Upper lobe of left lung (tissue), 6 donors: ENCODE measurements at regions not wholly inside any gene's neighbourhood (a gene's known extent, or its start where the extent isn't known, plus 50 kb on each side); places are given as distances from the start of the nearest gene placed in this dataset.

ENCODE experiments used
- ATAC-seq, 2 donors: fragments of 200-7000 bp; cut with Tn5 transposase; one replicate each; pipeline ENCODE4 v1.9.1; 2022; ENCODE audit warnings: mild to moderate bottlenecking in 2 of 2, moderate library complexity in 2 of 2; ENCODE audit not compliant: low FRiP score in 2 of 2
- DNase-seq, 2 donors: peaks; one replicate each; pipeline ENCODE4 v3.0.0-alpha.2; 2019 to 2020
- H3K27ac ChIP-seq, 4 donors: fragments of 200-600 bp; sonication (generic); one replicate each; pipeline ENCODE4 v1.5.1; 2016 to 2019
- H3K27me3 ChIP-seq, 4 donors: fragments of 200-600 bp; sonication (generic); one replicate each; pipeline ENCODE4 v1.5.1; 2017 to 2019
- H3K36me3 ChIP-seq, 4 donors: fragments of 200-600 bp; sonication (generic); one replicate each; pipeline ENCODE4 v1.5.1; 2016 to 2019
- H3K4me1 ChIP-seq, 4 donors: fragments of 200-600 bp; sonication (generic); one replicate each; pipeline ENCODE4 v1.5.1; 2018 to 2019
- H3K4me3 ChIP-seq, 4 donors: fragments of 200-600 bp; sonication (generic); one replicate each; pipeline ENCODE4 v1.5.1; 2017 to 2019; ENCODE audit warnings: mild to moderate bottlenecking in 2 of 4, moderate library complexity in 1 of 4
- H3K9me3 ChIP-seq, 4 donors: fragments of 200-600 bp; sonication (generic); one replicate each; pipeline ENCODE4 v1.5.1; 2018 to 2019
- CTCF ChIP-seq, 6 experiments: fragments of 450-650 bp in 4 of 6; fragments of 200-600 bp in 2 of 6; sonication (generic) in 2 of 6; IDR thresholded peaks; one replicate each; pipeline ENCODE4 v1.5.1; 2016 to 2019; ENCODE audit warnings: antibody characterized with exemption in 6 of 6
- EP300 ChIP-seq, 4 donors: sonication (generic); formaldehyde crosslinking; IDR thresholded peaks; one replicate each; pipeline ENCODE4 v1.5.1; 2017; ENCODE audit warnings: antibody characterized with exemption in 4 of 4, control low read depth in 2 of 4
- POLR2A ChIP-seq, 4 donors: fragments of 450-650 bp; IDR thresholded peaks; one replicate each; pipeline ENCODE4 v1.5.1; 2016 to 2017; ENCODE audit warnings: antibody characterized with exemption in 4 of 4, mild to moderate bottlenecking in 2 of 4
- POLR2AphosphoS5 ChIP-seq, 2 donors: sonication (generic); formaldehyde crosslinking; IDR thresholded peaks; one replicate each; pipeline ENCODE4 v1.5.1; 2017; ENCODE audit warnings: antibody characterized with exemption in 2 of 2
- WGBS, 2 donors: methylation state at CpG; one replicate each; pipeline ENCODE4 v1.1.5; 2017 to 2018; 5-methylcytosine and 5-hydroxymethylcytosine counted together
- donor health status: DM: no; HTN: no; CAD: no; lungs with moderate emphysema.
- donor health status: DM: no; HTN: yes; CAD: no; lungs with severe emphysema.

GRCh38 chr4:64564126-64564525 lies 154.9 kb upstream of the TECRL start:
- 45 to 64% methylated on average over 4 of the region's 4 CpGs for WGBS, 2 donors

DNA sequence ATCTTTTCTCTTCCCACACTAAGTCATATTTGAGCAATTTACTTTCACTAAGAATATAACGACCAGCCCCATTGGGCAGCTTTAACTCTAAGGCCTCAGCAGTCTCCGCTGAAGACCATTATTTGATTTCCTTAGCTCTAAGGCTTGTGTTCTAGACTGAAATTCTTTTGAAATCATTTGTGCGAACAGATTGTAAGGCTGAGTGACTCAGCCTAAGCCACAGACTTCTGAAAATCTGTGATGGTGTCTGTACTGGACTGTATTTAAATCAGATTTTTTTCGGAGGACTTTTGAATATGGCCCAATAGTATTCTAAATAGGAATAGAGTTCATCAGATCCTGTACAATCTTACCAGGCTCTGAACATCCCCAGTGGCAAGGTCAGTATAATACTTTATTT lies 150.3 kb upstream of the TECRL start:
- WGBS, 2 donors = 72 to 85% methylated on average over 4 of the region's 4 CpGs

More at GRCh38 chr4:64564126-64564525, 154.9 kb upstream of the TECRL start:
- Histone ChIP-seq H3K36me3 (no peaks in the 10 kb centered on the region), H3K27ac (no peak overlapping the region), H3K4me3 (no peak overlapping the region), H3K9me3 (no peaks in the 10 kb centered on the region), H3K27me3 (no peaks in the 10 kb centered on the region), H3K4me1 (no peaks in the 10 kb centered on the region)
- DNase-seq (no peak), ATAC-seq (no peak)
- TF ChIP-seq POLR2A (IDR thresholded peaks at IDR 0.05) (no peak), CTCF (IDR thresholded peaks at IDR 0.05) (no peak), POLR2AphosphoS5 (IDR thresholded peaks at IDR 0.05) (no peak), EP300 (IDR thresholded peaks at IDR 0.05) (no peak)

GRCh38 chr4:64551125-64551524 lies 141.9 kb upstream of the TECRL start:
- no peaks in the 10 kb centered on the region for H3K36me3 ChIP-seq
- no peak for DNase-seq

More for the DNA sequence above, 150.3 kb upstream of the TECRL start:
- ATAC-seq = no peak
- H3K36me3 ChIP-seq = no peaks in the 10 kb centered on the region
- no peaks in the 10 kb centered on the region for H3K4me1 ChIP-seq
- no peak overlapping the region for H3K27ac ChIP-seq
- no peaks in the 10 kb centered on the region for H3K27me3 ChIP-seq
- no peak for DNase-seq
- no peak for TF ChIP-seq POLR2AphosphoS5 (IDR thresholded peaks at IDR 0.05)
- TF ChIP-seq CTCF (IDR thresholded peaks at IDR 0.05) = no peak
- TF ChIP-seq EP300 (IDR thresholded peaks at IDR 0.05) = no peak
- TF ChIP-seq POLR2A (IDR thresholded peaks at IDR 0.05) = no peak
- no peaks in the 10 kb centered on the region for H3K9me3 ChIP-seq
- no peak overlapping the region for H3K4me3 ChIP-seq

DNA sequence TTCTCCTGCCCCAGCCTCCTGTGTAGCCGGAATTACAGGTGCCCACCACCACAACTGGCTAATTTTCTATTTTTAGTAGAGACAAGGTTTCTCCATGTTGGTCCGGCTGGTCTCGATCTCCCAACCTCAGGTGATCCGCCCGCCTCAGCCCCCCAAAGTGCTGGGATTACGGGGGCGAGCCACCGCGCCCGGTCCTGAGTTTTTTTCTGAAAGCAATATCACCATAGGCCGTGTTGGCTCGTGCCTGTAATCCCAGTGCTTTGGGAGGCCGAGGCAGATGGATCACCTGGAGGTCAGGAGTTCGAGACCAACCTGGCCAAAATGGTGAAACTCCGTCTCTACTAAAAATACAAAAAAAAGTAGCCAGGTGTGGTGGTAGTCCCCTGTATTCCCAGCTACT lies 136.3 kb upstream of the TECRL start:
- WGBS, 2 donors = 94 to 95% methylated on average over 14 to 15 of the region's 15 CpGs
- Histone ChIP-seq H3K4me3 (no peak overlapping the region), H3K27ac (no peak overlapping the region), H3K36me3 (no peaks in the 10 kb centered on the region), H3K9me3 (no peaks in the 10 kb centered on the region), H3K27me3 (no peaks in the 10 kb centered on the region), H3K4me1 (no peaks in the 10 kb centered on the region)
- ATAC-seq = no peak
- DNase-seq = peak in 1 of 2 donors; percentile 34
- TF ChIP-seq POLR2AphosphoS5 (IDR thresholded peaks at IDR 0.05) (no peak), POLR2A (IDR thresholded peaks at IDR 0.05) (no peak), EP300 (IDR thresholded peaks at IDR 0.05) (no peak), CTCF (IDR thresholded peaks at IDR 0.05) (no peak)

More at GRCh38 chr4:64551125-64551524, 141.9 kb upstream of the TECRL start:
- no peak for ATAC-seq
- no peak overlapping the region for H3K4me3 ChIP-seq
- H3K9me3 ChIP-seq = no peaks in the 10 kb centered on the region
- H3K27me3 ChIP-seq = no peaks in the 10 kb centered on the region
- H3K4me1 ChIP-seq = no peaks in the 10 kb centered on the region
- no peak overlapping the region for H3K27ac ChIP-seq
- TF ChIP-seq POLR2A (IDR thresholded peaks at IDR 0.05) (no peak), EP300 (IDR thresholded peaks at IDR 0.05) (no peak), CTCF (IDR thresholded peaks at IDR 0.05) (no peak), POLR2AphosphoS5 (IDR thresholded peaks at IDR 0.05) (no peak)

- Histone ChIP-seq H3K36me3 (no peaks in the 10 kb centered on the region), H3K27me3 (no peaks in the 10 kb centered on the region), H3K9me3 (no peaks in the 10 kb centered on the region), H3K4me3 (no peak overlapping the region), H3K27ac (no peak overlapping the region), H3K4me1 (no peaks in the 10 kb centered on the region)
- TF ChIP-seq CTCF (IDR thresholded peaks at IDR 0.05) (peak in 5 of 6 experiments; percentile 34 to 61 (median 43)), POLR2A (IDR thresholded peaks at IDR 0.05) (no peak), EP300 (IDR thresholded peaks at IDR 0.05) (no peak), POLR2AphosphoS5 (IDR thresholded peaks at IDR 0.05) (no peak)
- DNase-seq (no peak), ATAC-seq (peak in 1 of 2 donors; percentile 78)
- WGBS, 2 donors = 22 to 24% methylated on average over 4 of the region's 4 CpGs
Observed at GRCh38 chr4:64539234-64539849, 130.1 kb upstream of the TECRL start.
